BLaER1 (cell line): ENCODE measurements at regions not wholly inside any gene's neighbourhood (a gene's known extent, or its start where the extent isn't known, plus 50 kb on each side); places are given as distances from the start of the nearest gene placed in this dataset.

Experiments
- H3K27ac ChIP-seq: shearing (Covaris generic); formaldehyde crosslinking; 2 replicates; pipeline ENCODE4 v1.8.1; 2022
- H3K27me3 ChIP-seq: shearing (Covaris generic); formaldehyde crosslinking; 2 replicates; pipeline ENCODE4 v1.8.1; 2022
- H3K36me3 ChIP-seq: shearing (Covaris generic); formaldehyde crosslinking; 2 replicates; pipeline ENCODE4 v1.8.1; 2022
- H3K4me1 ChIP-seq: shearing (Covaris generic); formaldehyde crosslinking; 2 replicates; pipeline ENCODE4 v1.8.1; 2022
- H3K4me2 ChIP-seq: shearing (Covaris generic); formaldehyde crosslinking; 2 replicates; pipeline ENCODE4 v1.8.1; 2022
- H3K4me3 ChIP-seq: shearing (Covaris generic); formaldehyde crosslinking; 2 replicates; pipeline ENCODE4 v1.8.1; 2022
- H3K9ac ChIP-seq: shearing (Covaris generic); formaldehyde crosslinking; 2 replicates; pipeline ENCODE4 v1.8.1; 2022
- H3K9me3 ChIP-seq: shearing (Covaris generic); formaldehyde crosslinking; 2 replicates; pipeline ENCODE4 v1.8.1; 2022
- H4K20me1 ChIP-seq: shearing (Covaris generic); formaldehyde crosslinking; 2 replicates; pipeline ENCODE4 v1.8.1; 2022
- Cebpa-rat ChIP-seq: shearing (Covaris generic); IDR thresholded peaks from 2 replicates; pipeline ENCODE4 v1.8.1; 2022

- H3K27ac ChIP-seq = no peak overlapping the region
- TF ChIP-seq Cebpa-rat = no peak
- H3K9ac ChIP-seq = no peak overlapping the region
- no peak overlapping the region for H3K4me2 ChIP-seq
- no peak overlapping the region for H3K4me3 ChIP-seq
- H4K20me1 ChIP-seq = no peaks in the 10 kb centered on the region
- H3K27me3 ChIP-seq = no peaks in the 10 kb centered on the region
- H3K4me1 ChIP-seq = no peaks in the 10 kb centered on the region
- H3K36me3 ChIP-seq = no peaks in the 10 kb centered on the region
- H3K9me3 ChIP-seq = no peaks in the 10 kb centered on the region
Measured at GRCh38 chr7:156203923-156204322, 391.7 kb upstream of the SHH start.

- Histone ChIP-seq H4K20me1 (no peaks in the 10 kb centered on the region), H3K4me3 (no peak overlapping the region), H3K4me2 (no peak overlapping the region), H3K9me3 (no peaks in the 10 kb centered on the region), H3K27ac (no peak overlapping the region), H3K36me3 (no peaks in the 10 kb centered on the region), H3K27me3 (no peaks in the 10 kb centered on the region), H3K9ac (no peak overlapping the region), H3K4me1 (peaks cover 31% of the 10 kb centered on the region)
- TF ChIP-seq Cebpa-rat = no peak
Measured at GRCh38 chr7:156198277-156198676, 386.0 kb upstream of the SHH start.

GRCh38 chr7:156196649-156197048 lies 384.4 kb upstream of the SHH start:
- peak overlapping the region; percentile 18; the same call in 1 of the 2 replicates for H3K4me2 ChIP-seq
- no peak for TF ChIP-seq Cebpa-rat
- no peaks in the 10 kb centered on the region for H4K20me1 ChIP-seq
- H3K9me3 ChIP-seq = no peaks in the 10 kb centered on the region
- H3K27me3 ChIP-seq = no peaks in the 10 kb centered on the region
- no peak overlapping the region for H3K4me3 ChIP-seq
- no peak overlapping the region for H3K9ac ChIP-seq
- peaks cover 31% of the 10 kb centered on the region for H3K4me1 ChIP-seq
- H3K27ac ChIP-seq = no peak overlapping the region
- H3K36me3 ChIP-seq = no peaks in the 10 kb centered on the region

- no peak overlapping the region for H3K9ac ChIP-seq
- H3K36me3 ChIP-seq = no peaks in the 10 kb centered on the region
- H3K4me1 ChIP-seq = peaks cover 31% of the 10 kb centered on the region
- no peak overlapping the region for H3K27ac ChIP-seq
- no peaks in the 10 kb centered on the region for H4K20me1 ChIP-seq
- H3K4me2 ChIP-seq = peak overlapping the region; percentile 58
- TF ChIP-seq Cebpa-rat = no peak
- no peaks in the 10 kb centered on the region for H3K9me3 ChIP-seq
- H3K27me3 ChIP-seq = no peaks in the 10 kb centered on the region
- no peak overlapping the region for H3K4me3 ChIP-seq
Measured at GRCh38 chr7:156195276-156195675, 383.0 kb upstream of the SHH start.

GRCh38 chr7:156194813-156195212 lies 382.6 kb upstream of the SHH start:
- Histone ChIP-seq H3K27me3 (no peaks in the 10 kb centered on the region), H3K9ac (no peak overlapping the region), H4K20me1 (no peaks in the 10 kb centered on the region), H3K4me1 (peaks cover 31% of the 10 kb centered on the region), H3K4me3 (no peak overlapping the region), H3K4me2 (peak overlapping the region; percentile 58), H3K27ac (no peak overlapping the region), H3K36me3 (no peaks in the 10 kb centered on the region), H3K9me3 (no peaks in the 10 kb centered on the region)
- no peak for TF ChIP-seq Cebpa-rat

GRCh38 chr7:156192921-156193320 lies 380.7 kb upstream of the SHH start:
- no peaks in the 10 kb centered on the region for H3K36me3 ChIP-seq
- H3K27me3 ChIP-seq = no peaks in the 10 kb centered on the region
- no peak overlapping the region for H3K27ac ChIP-seq
- no peak overlapping the region for H3K4me2 ChIP-seq
- no peak for TF ChIP-seq Cebpa-rat
- H3K9ac ChIP-seq = no peak overlapping the region
- no peak overlapping the region for H3K4me3 ChIP-seq
- no peaks in the 10 kb centered on the region for H3K9me3 ChIP-seq
- peaks cover 34% of the 10 kb centered on the region for H3K4me1 ChIP-seq
- no peaks in the 10 kb centered on the region for H4K20me1 ChIP-seq

GRCh38 chr7:156191090-156191489 lies 378.8 kb upstream of the SHH start:
- no peak overlapping the region for H3K27ac ChIP-seq
- peaks cover 15% of the 10 kb centered on the region for H3K9me3 ChIP-seq
- peaks cover 27% of the 10 kb centered on the region for H3K4me1 ChIP-seq
- H3K36me3 ChIP-seq = no peaks in the 10 kb centered on the region
- H3K9ac ChIP-seq = no peak overlapping the region
- no peak for TF ChIP-seq Cebpa-rat
- no peak overlapping the region for H3K4me2 ChIP-seq
- no peaks in the 10 kb centered on the region for H3K27me3 ChIP-seq
- H4K20me1 ChIP-seq = no peaks in the 10 kb centered on the region
- H3K4me3 ChIP-seq = no peak overlapping the region

- Histone ChIP-seq H3K27me3 (no peaks in the 10 kb centered on the region), H3K4me3 (no peak overlapping the region), H3K4me1 (0 out of 2 replicates have a peak, but pooled peaks cover 3% of the 10 kb centered on the region), H4K20me1 (no peaks in the 10 kb centered on the region), H3K9ac (no peak overlapping the region), H3K9me3 (peaks cover 25% of the 10 kb centered on the region), H3K4me2 (no peak overlapping the region), H3K27ac (no peak overlapping the region), H3K36me3 (no peaks in the 10 kb centered on the region)
- no peak for TF ChIP-seq Cebpa-rat
Measured at GRCh38 chr7:156185076-156185475, 372.8 kb upstream of the SHH start.

GRCh38 chr7:156184164-156184563 lies 371.9 kb upstream of the SHH start:
- no peak overlapping the region for H3K9ac ChIP-seq
- H4K20me1 ChIP-seq = no peaks in the 10 kb centered on the region
- no peak overlapping the region for H3K4me2 ChIP-seq
- H3K9me3 ChIP-seq = peaks cover 25% of the 10 kb centered on the region
- H3K4me3 ChIP-seq = no peak overlapping the region
- TF ChIP-seq Cebpa-rat = no peak
- no peaks in the 10 kb centered on the region for H3K4me1 ChIP-seq
- no peak overlapping the region for H3K27ac ChIP-seq
- H3K27me3 ChIP-seq = no peaks in the 10 kb centered on the region
- no peaks in the 10 kb centered on the region for H3K36me3 ChIP-seq

GRCh38 chr7:156180451-156181229 lies 368.4 kb upstream of the SHH start:
- no peak overlapping the region for H3K9ac ChIP-seq

More at GRCh38 chr7:156180451-156181229, 368.4 kb upstream of the SHH start:
- Histone ChIP-seq H4K20me1 (no peaks in the 10 kb centered on the region), H3K27me3 (no peaks in the 10 kb centered on the region), H3K4me1 (no peaks in the 10 kb centered on the region; the same call in 1 of the 2 replicates), H3K4me3 (no peak overlapping the region), H3K4me2 (no peak overlapping the region), H3K36me3 (no peaks in the 10 kb centered on the region), H3K9me3 (peaks cover 8% of the 10 kb centered on the region), H3K27ac (no peak overlapping the region)
- no peak for TF ChIP-seq Cebpa-rat
